GM19395 (cell line): ENCODE measurements at regions not wholly inside any gene's neighbourhood (a gene's known extent, or its start where the extent isn't known, plus 50 kb on each side); places are given as distances from the start of the nearest gene placed in this dataset.

Experiments
- ATAC-seq: cut with Tn5 transposase; IDR thresholded peaks from one replicate; pipeline ENCODE4 v1.9.1; 2021; ENCODE audit warnings: mild to moderate bottlenecking, moderate library complexity; ENCODE audit not compliant: unreplicated experiment

DNA sequence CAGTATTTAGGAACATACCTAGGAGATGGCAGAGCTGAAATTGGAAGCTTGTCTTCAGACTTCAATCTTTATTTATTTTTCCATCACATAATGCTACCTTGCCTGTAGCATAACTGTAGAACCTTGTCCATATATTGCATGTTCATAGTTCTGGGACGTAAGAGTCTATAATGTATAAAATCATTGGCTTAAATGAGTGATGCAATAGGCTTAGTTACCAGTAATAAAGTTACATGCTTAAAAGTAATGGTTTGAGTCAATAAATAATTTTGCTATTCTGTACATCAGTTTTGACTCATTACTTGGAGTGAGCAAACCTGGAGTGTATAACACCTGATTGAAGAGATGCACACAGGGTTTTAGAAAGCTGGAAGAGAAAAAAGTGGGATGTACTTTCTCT lies 229.3 kb downstream of the CDCA7 start:
- ATAC-seq: no peak

GRCh38 chr2:173584676-173585458 lies 230.2 kb downstream of the CDCA7 start:
- no peak for ATAC-seq

GRCh38 chr2:173588931-173589369 lies 234.3 kb downstream of the CDCA7 start:
- no peak for ATAC-seq

DNA sequence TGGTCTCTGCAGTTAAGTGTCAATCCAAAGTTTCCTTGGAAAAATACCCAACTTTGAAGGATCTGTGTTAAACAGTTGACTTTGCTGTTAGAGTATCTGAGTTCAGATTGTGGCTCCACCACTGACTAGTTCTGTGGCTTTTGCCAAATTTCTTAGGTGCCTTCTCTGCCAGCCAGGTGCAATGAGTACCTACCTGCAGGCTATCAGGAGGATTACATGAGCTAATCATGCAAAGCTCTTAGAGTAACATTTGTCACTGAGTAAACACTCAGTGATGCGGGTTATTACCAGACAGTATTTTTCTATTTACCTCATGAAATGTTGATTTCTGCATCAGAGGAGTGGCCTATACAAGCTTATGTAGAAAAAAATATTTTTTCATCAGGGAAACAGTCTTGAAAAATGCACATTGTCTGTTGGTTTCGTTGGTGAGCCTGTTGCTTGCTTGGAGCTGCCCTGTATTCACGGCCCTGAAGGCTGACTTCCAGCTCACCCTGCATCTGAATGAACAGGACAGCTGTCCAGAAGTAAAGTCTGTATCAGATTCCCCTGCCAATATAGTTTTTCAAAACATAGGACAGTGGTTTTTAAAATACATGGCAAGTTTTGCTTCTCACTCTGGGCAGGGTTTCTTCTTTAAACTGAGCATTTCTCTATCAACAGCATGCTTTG lies 235.1 kb downstream of the CDCA7 start:
- no peak for ATAC-seq

GRCh38 chr2:173590276-173590861 lies 235.7 kb downstream of the CDCA7 start:
- no peak for ATAC-seq

DNA sequence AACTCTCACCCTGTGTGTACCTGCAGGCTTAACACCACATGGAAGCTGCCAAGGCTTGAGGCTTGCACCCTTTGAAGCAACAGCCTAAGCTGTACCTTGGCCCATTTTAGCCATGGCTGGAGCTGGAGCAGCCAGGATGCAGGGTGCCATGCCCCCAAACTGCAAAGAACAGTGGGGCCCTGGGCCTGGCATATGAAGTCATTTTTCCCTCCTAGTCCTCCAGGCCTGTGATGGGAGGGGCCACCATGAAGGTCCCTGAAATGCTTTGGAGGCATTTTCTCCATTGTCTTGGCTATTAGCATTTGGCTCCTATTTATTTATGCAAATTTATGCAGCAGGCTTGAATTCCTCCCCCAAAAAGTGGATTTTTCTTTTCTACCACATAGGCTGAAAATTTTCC lies 238.4 kb downstream of the CDCA7 start:
- ATAC-seq: no peak

GRCh38 chr2:173596244-173596643 lies 241.6 kb downstream of the CDCA7 start:
- ATAC-seq: no peak

DNA sequence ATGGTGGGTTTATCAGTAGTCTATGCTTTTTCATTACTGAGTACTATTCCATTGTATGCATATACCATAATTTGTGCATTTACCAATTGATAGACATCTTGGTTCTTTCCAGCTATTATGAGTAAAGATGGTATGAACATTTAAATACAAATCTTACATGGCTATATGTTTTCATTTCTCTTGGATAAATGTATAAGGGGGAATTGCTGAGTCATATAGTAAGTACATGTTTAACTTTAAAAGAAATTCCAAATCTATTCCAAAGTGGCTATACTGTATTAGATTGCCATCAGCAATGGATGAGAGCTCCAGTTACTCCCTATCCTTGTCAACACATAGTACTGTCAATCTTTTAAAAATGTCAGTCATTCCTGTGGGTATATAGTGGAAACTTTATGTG lies 243.9 kb downstream of the CDCA7 start:
- ATAC-seq: no peak

DNA sequence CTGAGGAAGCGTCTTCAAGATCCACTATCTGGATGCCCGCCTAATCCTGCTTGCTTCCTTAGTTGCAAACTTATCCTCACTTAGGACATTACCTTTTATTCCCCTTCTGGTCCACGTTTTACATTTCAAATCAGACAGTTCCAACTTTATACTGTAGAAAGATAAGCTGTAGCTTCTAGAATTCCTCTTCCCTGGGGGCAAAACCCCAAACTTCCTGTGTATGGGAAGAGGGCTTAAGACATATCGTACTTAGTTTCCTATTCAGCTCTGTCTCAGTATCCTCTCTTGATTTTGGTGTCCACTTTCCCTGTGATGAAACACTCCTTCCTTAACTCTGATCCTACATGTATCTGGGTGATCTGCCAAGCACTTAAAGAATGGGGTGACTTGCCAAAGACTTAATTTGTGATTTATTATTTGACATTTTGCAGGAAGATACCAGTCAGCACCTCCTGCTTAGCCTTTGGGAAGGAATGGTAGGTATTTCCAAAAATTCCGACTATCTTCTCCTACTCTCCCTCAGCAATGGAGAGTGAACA lies 245.2 kb downstream of the CDCA7 start:
- no peak for ATAC-seq

GRCh38 chr2:173602153-173602795 lies 247.6 kb downstream of the CDCA7 start:
- ATAC-seq: no peak

- no peak for ATAC-seq
Observed at GRCh38 chr2:173605994-173606393, 251.3 kb downstream of the CDCA7 start.

DNA sequence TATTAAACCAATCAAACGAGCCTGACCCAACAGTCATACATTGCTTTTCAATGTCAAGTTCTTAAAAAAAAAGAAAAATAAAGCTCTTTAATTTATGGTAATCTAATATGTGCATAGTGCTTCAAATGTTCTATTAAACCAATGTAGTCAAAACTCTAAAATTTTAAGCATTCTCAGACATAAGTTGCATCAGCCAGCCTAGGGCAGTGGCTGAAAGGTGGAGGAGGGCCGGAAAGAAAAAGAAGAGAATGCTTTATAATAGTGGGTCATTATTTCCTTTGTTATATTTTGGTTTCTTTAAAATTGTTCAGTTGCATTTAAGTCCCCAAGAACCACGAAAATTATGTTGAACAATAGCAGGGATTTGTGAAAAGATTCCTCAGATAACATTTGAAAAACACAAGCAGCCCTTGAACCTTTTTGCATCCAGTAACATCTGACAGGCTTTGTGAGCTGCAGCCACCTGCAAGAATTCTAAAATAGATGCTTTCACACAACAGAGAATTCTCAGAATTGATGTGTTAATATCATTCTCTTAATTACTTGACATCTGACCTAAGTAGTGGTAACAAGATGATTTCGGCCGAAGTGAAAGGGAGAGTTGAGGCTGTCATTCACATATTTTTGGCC lies 252.1 kb downstream of the CDCA7 start:
- ATAC-seq: no peak

- no peak for ATAC-seq
Observed at GRCh38 chr2:173607606-173608311, 253.1 kb downstream of the CDCA7 start.

DNA sequence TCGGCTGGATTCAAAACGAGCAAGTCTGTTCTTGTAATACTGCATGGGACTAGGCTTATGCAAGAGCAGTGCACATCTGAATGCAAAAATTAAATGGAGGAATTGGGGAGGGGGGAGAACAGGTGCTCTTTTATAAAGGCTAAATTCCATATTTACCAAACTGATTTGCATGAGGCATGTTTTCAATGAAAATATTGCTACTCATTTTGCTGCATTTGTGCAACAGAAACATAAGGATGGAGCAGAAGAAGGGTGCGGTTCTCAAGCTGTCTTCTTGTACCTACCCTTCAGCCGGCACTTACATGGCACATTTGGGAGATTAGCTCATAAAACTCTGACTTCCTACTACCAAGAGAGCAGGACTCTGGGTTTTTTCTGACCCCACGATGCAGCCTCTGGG lies 256.4 kb downstream of the CDCA7 start:
- ATAC-seq: no peak

DNA sequence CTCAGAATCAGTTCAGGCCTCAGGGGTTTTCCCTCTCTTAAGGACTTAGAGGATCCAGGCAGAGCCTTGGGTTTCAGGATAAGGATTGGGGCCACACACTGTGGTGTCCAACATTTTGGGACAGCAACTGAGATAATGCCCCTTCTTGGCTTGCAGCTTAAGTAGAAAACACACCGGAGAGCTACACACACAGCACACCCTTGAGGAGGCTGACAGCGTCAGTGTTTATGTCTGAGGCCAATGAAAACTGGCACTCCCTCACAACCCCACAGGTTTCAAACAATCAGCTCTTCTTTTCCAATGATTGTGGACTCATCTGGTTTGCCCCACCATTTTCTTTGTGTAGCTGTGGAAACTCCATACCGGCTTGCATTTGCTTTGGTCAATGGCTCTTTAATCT lies 257.7 kb downstream of the CDCA7 start:
- ATAC-seq: no peak

GRCh38 chr2:173613386-173613785 lies 258.7 kb downstream of the CDCA7 start:
- ATAC-seq: no peak

- ATAC-seq: no peak
Observed at GRCh38 chr2:173614265-173614930, 259.7 kb downstream of the CDCA7 start.

GRCh38 chr2:173623438-173624319 lies 269.0 kb downstream of the CDCA7 start:
- ATAC-seq: no peak

GRCh38 chr2:173625315-173625714 lies 270.6 kb downstream of the CDCA7 start:
- no peak for ATAC-seq
